ENCODE measurements at regions not wholly inside any gene's neighbourhood (a gene's known extent, or its start where the extent isn't known, plus 50 kb on each side); places are given as distances from the start of the nearest gene placed in this dataset.

DNA sequence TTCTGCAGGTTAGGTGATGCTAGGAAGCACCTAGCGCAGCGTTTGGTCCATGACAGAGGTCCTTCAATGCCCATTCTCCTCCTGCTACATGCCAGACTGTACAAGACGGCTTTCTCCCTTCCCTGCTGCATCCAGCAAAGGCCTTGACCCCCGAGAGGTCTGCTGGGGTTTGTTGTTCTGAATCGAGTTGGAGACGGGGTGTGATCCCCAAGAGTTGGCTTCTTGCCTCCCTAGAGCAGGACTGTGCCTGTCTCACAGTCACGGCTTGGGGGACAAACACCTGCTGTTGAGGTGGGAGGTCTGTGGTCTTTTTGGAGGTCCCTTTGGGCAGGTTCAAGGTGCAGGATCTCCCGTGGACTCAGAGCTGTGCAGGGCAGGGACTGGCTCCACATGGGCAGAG, 352.3 kb upstream of the B3GAT1 start:
- DNase-seq (ENCODE audit: low read depth, low spot score), result no peak

DNA sequence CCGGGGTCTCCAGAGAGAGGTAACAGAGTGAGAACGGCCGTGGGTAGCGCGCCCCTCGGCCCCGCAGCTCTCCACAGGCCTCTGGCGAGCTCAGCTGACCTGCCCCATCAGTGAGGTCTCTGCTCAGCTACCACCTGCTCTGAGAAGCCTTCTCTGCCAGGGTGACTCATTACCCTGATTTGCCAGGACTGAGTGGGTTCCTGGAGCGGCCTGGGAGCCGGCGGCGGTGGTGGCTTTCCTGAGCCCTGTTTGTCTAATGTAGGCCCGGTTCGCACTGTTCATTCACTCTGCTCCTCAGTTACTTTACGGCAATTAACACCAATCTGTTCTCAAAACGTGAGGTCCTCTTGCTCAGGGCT, 351.0 kb upstream of the B3GAT1 start:
- no peak for DNase-seq (ENCODE audit: low read depth, low spot score)

GRCh38 chr11:134762248-134763029, 350.4 kb upstream of the B3GAT1 start:
- DNase-seq (ENCODE audit: low read depth, low spot score), result no peak

GRCh38 chr11:134761926-134762247, 349.8 kb upstream of the B3GAT1 start:
- DNase-seq (ENCODE audit: low read depth, low spot score), result no peak

DNA sequence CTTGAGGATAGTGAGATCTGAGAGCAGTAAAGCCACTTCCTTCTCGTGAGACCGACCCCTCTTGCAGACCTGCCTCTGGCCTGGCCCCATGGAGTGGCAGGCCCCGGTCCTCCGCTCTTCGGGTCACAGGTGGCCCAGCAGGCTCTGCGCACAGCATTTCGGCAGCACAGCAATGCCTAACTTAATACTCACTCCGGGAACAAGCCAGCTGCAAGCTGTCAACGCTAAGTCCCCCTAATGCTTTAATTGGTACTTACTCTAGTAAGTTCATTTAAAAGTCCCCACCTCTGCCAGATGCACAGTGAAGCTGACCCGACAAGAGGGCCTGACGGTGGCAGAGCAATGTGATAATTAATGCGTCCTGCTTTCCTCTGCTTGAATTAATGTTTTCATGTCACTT, 349.3 kb upstream of the B3GAT1 start:
- DNase-seq (ENCODE audit: low read depth, low spot score), result no peak

- DNase-seq (ENCODE audit: low read depth, low spot score), result no peak
These were observed 348.9 kb upstream of the B3GAT1 start for GRCh38 chr11:134760957-134761356.

GRCh38 chr11:134760299-134760698, 348.3 kb upstream of the B3GAT1 start:
- DNase-seq (ENCODE audit: low read depth, low spot score), result no peak

- no peak for DNase-seq (ENCODE audit: low read depth, low spot score)
These were observed 347.8 kb upstream of the B3GAT1 start for GRCh38 chr11:134759855-134760254.

- DNase-seq (ENCODE audit: low read depth, low spot score), result no peak
These were observed 347.2 kb upstream of the B3GAT1 start for GRCh38 chr11:134759274-134759673.

DNA sequence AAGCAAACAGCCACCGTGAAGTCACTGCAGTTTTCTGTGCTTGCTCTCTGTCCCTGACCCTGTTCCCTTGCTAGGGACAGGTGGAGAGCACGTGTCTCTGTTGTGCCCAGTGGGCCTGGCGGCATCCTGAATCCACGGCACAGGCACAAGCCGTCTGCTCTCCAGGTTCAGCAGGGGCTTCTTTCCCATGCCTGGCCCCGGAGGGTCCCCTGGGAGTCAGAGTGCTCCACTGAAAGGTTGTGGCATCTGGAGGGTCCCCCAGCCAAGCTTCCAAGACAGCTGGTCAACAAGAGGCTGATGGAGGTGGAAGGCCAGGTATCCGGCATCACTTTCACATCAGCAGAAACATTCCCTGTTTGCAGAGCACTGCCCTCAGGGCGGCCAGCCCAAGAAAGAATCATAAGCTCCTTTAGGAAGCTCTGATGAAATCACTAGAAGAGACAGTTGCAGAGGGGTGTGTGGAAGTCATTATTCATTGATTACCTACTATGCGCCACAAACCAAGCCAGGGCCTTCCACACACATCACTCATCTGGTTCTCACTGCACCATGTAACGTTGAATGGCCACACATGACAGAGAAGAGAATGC, 346.4 kb upstream of the B3GAT1 start:
- no peak for DNase-seq (ENCODE audit: low read depth, low spot score)

GRCh38 chr11:134757633-134758032, 345.6 kb upstream of the B3GAT1 start:
- DNase-seq (ENCODE audit: low read depth, low spot score), result no peak

GRCh38 chr11:134756811-134757540, 344.9 kb upstream of the B3GAT1 start:
- DNase-seq (ENCODE audit: low read depth, low spot score), result no peak

DNA sequence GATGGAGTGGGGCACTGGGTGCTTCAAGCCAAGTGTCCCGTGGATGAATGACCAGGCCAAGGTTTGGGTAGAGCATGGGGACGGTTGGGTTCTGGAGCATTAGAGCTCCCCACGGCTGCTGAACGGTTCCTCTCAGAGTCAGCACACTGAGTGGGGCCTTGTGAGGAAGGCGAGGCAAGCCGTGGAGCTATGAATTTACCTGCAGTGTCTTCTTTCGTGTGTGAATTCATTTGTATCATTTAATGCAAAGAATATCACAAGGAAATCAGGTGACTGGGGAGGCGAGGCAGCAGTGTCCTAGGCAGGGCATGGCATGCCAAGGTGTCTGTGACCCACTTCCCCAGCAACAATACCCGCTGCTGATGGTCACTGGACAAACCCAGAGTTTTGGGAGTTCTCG, 343.5 kb upstream of the B3GAT1 start:
- no peak for DNase-seq (ENCODE audit: low read depth, low spot score)

DNA sequence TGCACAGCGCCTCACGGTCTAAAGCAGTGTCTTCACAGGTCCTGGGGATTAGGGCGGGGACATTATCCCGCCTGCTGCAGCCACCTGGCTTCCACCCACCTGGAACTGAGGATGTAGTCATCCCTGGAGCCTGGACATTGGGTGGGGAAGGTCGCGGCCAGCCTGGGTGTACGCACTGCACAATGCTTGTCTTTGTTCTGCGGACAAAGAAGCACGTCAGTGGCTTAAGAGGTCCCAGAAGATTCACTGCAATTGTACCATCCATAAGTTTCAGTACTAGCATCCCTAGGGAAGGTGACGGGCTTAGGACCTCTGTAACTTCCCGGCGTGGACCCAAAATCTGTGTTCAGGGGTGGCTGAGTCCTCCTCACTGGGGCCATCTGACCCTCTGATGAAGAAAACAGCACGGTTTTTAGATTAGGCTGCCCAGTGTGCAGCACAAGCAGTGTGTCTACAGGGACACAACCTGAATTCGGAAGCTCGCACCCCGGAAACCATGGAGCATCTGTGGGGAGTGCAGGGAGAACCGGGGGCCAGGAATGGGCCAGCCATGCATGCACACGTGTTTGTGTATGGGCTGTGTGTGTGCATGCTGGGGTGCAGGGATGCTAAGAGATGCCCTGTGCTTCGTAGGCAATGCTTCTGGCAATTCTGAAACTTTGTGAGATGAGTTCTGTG, 342.6 kb upstream of the B3GAT1 start:
- no peak for DNase-seq (ENCODE audit: low read depth, low spot score)

DNA sequence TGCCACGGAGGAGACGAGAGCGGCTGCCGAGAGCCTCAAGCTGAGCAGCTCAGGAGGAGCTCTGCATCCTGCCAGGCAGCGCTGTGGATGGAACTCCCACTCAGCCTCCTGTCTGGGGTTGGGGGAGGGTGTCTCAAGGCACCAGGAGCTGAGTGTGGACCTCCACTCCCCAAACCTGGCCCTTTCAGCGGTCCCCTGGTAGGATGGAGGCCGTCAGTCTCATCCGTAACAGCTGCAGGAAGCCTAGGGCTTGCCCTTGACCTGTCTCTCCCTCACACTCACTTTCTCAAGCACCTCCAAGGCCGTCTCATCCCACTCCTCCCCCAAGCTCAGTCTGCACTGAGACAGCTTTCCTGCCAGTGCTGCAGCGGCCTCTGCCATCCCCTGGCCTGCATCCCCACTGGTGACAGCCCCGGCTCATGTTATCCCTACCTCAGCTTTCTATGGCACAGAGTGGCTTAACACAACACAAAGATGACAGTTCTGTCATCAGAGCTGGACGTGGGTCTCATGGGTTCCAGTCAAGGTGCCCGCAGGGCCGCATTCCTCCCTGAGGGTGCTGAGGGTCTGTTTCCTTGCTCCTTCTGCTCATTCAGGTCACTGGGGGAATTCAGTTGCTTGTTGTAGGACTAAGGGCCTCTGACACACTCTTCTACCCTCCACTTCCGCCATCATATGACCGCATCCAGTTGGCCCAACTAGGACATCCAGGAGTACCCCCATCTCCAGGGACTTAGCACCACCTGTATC, 341.9 kb upstream of the B3GAT1 start:
- no peak for DNase-seq (ENCODE audit: low read depth, low spot score)

GRCh38 chr11:134752964-134753770, 341.1 kb upstream of the B3GAT1 start:
- no peak for DNase-seq (ENCODE audit: low read depth, low spot score)

DNA sequence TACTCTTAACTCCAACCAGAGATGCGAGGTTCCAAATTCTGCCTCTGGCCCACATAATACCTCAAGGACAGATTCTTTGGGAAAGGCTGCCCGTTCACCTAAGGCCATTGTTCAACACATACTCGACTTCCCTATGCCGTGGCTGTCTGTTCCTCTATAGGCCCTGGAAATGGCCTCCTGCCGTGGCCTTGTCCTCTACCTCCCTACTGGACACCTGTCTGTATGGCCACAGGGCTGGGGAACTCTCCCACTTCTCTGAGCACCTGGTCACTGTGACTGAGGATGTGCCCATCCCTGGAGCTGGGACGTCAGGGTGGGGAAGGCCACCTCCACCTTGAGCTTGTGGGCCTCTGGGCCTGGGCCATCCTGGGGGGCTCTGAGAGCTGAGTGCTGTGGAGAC, 340.5 kb upstream of the B3GAT1 start:
- no peak for DNase-seq (ENCODE audit: low read depth, low spot score)

- DNase-seq (ENCODE audit: low read depth, low spot score), result no peak
These were observed 339.7 kb upstream of the B3GAT1 start for GRCh38 chr11:134751766-134752165.

- DNase-seq (ENCODE audit: low read depth, low spot score), result no peak
These were observed 339.1 kb upstream of the B3GAT1 start for GRCh38 chr11:134751031-134751585.

- no peak for DNase-seq (ENCODE audit: low read depth, low spot score)
These were observed 338.6 kb upstream of the B3GAT1 start for GRCh38 chr11:134750619-134751018.

Measured in activated CD4-positive, CD25-positive, alpha-beta regulatory T cell treated with anti-CD3 and anti-CD28 coated beads, Interleukin-2, amount 50 U/mL, for 16 hours (primary cell).